ENCODE measurements at regions not wholly inside any gene's neighbourhood (a gene's known extent, or its start where the extent isn't known, plus 50 kb on each side); places are given as distances from the start of the nearest gene placed in this dataset.

DNA sequence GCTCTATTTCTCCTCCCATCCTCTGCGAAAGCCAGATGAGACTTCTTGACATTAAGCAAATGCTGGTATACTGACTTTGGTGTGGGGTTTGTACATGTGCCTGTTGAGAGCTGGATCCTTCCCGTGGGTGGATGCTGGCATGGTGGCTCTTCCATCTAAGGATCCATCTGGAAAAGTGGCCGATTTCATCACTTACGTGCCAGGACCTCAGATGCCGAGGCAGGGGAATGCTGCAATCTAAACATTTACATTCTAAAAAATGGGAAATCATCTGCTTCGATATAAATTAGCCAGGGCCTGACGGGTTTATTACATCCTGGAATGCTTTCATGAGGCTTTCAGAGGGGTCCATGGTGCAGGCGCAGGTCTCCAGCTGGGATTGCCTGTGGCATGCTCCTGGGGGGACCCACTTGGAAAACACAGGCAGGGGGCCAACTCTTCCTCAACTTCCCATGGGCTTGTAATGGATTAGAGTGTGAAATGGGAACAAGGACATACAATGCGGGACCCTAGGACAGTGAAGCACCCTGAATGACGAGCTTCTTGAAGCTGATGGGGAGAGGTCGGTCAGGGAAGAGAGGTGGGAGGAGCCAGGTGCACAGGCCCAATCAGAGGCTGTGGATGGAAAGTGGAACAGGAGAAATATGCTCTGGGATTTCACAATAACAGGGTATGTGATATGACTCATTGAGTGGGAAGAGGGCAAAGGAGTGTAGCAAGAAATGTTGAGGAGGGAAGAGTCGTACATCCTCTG, 105.5 kb upstream of the PITX1 start:
- TF ChIP-seq, protein P1, sequence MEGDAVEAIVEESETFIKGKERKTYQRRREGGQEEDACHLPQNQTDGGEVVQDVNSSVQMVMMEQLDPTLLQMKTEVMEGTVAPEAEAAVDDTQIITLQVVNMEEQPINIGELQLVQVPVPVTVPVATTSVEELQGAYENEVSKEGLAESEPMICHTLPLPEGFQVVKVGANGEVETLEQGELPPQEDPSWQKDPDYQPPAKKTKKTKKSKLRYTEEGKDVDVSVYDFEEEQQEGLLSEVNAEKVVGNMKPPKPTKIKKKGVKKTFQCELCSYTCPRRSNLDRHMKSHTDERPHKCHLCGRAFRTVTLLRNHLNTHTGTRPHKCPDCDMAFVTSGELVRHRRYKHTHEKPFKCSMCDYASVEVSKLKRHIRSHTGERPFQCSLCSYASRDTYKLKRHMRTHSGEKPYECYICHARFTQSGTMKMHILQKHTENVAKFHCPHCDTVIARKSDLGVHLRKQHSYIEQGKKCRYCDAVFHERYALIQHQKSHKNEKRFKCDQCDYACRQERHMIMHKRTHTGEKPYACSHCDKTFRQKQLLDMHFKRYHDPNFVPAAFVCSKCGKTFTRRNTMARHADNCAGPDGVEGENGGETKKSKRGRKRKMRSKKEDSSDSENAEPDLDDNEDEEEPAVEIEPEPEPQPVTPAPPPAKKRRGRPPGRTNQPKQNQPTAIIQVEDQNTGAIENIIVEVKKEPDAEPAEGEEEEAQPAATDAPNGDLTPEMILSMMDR (IDR thresholded peaks at IDR 0.05 in 4 of 5, conservative IDR thresholded peaks at IDR 0.05 in 1 of 5) = no peak
- TF ChIP-seq POLR2A (IDR thresholded peaks at IDR 0.05) = no peak
